ENCODE measurements at regions not wholly inside any gene's neighbourhood (a gene's known extent, or its start where the extent isn't known, plus 50 kb on each side); places are given as distances from the start of the nearest gene placed in this dataset.
A peak's percentile ranks its signal among the peaks of the same experiment; 100 is the strongest.

DNA sequence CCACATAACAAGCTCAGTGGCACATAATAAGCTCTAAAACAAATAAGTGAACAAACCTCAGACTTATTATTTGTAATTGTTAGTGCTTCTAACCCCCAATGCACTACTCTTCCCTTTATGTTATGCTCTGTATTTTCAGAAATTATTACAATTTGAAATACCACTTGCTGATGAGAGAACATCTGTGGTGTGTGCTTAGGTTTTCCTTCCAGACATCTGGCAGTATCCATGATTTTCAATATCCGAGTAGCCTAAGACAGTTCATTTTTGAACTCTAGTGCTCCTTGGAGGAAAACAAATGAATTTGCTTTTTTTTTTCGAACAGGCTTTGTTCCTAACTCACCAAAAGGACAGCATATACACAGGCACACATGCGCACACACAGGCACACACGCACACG, 278.7 kb upstream of the CLNK start:
- Mint-ChIP-seq H3K36me3 (ENCODE audit: low read depth) (no peaks in the 10 kb centered on the region), H3K4me3 (no peak overlapping the region), H3K27me3 (ENCODE audit: low read depth) (peaks cover 4% of the 10 kb centered on the region), H3K4me1 (peaks cover 19% of the 10 kb centered on the region), H3K27ac (no peak overlapping the region), H3K9me3 (no peaks in the 10 kb centered on the region)
- TF ChIP-seq, protein P1, sequence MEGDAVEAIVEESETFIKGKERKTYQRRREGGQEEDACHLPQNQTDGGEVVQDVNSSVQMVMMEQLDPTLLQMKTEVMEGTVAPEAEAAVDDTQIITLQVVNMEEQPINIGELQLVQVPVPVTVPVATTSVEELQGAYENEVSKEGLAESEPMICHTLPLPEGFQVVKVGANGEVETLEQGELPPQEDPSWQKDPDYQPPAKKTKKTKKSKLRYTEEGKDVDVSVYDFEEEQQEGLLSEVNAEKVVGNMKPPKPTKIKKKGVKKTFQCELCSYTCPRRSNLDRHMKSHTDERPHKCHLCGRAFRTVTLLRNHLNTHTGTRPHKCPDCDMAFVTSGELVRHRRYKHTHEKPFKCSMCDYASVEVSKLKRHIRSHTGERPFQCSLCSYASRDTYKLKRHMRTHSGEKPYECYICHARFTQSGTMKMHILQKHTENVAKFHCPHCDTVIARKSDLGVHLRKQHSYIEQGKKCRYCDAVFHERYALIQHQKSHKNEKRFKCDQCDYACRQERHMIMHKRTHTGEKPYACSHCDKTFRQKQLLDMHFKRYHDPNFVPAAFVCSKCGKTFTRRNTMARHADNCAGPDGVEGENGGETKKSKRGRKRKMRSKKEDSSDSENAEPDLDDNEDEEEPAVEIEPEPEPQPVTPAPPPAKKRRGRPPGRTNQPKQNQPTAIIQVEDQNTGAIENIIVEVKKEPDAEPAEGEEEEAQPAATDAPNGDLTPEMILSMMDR (IDR thresholded peaks at IDR 0.05; ENCODE audit: unreplicated experiment in 3 of 3) = no peak

- no peaks in the 10 kb centered on the region for H3K36me3 Mint-ChIP-seq (ENCODE audit: low read depth)
- TF ChIP-seq, protein P1 (IDR thresholded peaks at IDR 0.05; ENCODE audit: unreplicated experiment in 3 of 3) = no peak
- no peak overlapping the region for H3K27ac Mint-ChIP-seq
- H3K9me3 Mint-ChIP-seq = no peaks in the 10 kb centered on the region
- H3K4me3 Mint-ChIP-seq = no peak overlapping the region
- peaks cover 4% of the 10 kb centered on the region for H3K27me3 Mint-ChIP-seq (ENCODE audit: low read depth)
- peaks cover 20% of the 10 kb centered on the region for H3K4me1 Mint-ChIP-seq
Measured at GRCh38 chr4:10962246-10962645, 277.7 kb upstream of the CLNK start.

GRCh38 chr4:10960389-10960788, 275.8 kb upstream of the CLNK start:
- Mint-ChIP-seq H3K27me3 (ENCODE audit: low read depth) (peaks cover 4% of the 10 kb centered on the region), H3K36me3 (ENCODE audit: low read depth) (no peaks in the 10 kb centered on the region), H3K27ac (no peak overlapping the region), H3K9me3 (no peaks in the 10 kb centered on the region), H3K4me1 (peaks cover 20% of the 10 kb centered on the region), H3K4me3 (no peak overlapping the region)
- TF ChIP-seq, protein P1 (IDR thresholded peaks at IDR 0.05; ENCODE audit: unreplicated experiment in 3 of 3) = no peak

DNA sequence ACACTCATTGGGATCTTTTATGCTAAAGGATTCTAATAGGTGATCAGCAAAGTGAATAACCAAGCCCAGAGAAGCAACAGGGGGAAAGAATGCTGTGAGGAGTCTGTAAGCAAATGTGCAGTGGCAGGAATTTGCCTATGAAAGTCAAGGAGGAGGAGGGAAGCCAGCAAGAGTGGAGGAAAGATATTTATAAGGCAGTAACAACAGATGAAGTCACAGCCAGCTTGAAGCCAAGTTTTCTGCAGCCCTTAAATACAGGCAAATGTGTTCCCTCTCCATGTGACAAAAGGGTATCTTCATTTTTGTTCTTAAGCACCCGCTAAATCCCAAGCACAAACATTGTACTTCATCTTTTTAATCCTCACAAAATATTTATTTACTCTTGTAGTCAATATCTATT, 275.0 kb upstream of the CLNK start:
- H3K27ac Mint-ChIP-seq = no peak overlapping the region
- no peaks in the 10 kb centered on the region for H3K36me3 Mint-ChIP-seq (ENCODE audit: low read depth)
- H3K9me3 Mint-ChIP-seq = no peaks in the 10 kb centered on the region
- H3K4me3 Mint-ChIP-seq = no peak overlapping the region
- TF ChIP-seq, protein P1 (IDR thresholded peaks at IDR 0.05; ENCODE audit: unreplicated experiment in 3 of 3) = no peak
- H3K27me3 Mint-ChIP-seq (ENCODE audit: low read depth) = peaks cover 4% of the 10 kb centered on the region
- H3K4me1 Mint-ChIP-seq = peaks cover 16% of the 10 kb centered on the region

DNA sequence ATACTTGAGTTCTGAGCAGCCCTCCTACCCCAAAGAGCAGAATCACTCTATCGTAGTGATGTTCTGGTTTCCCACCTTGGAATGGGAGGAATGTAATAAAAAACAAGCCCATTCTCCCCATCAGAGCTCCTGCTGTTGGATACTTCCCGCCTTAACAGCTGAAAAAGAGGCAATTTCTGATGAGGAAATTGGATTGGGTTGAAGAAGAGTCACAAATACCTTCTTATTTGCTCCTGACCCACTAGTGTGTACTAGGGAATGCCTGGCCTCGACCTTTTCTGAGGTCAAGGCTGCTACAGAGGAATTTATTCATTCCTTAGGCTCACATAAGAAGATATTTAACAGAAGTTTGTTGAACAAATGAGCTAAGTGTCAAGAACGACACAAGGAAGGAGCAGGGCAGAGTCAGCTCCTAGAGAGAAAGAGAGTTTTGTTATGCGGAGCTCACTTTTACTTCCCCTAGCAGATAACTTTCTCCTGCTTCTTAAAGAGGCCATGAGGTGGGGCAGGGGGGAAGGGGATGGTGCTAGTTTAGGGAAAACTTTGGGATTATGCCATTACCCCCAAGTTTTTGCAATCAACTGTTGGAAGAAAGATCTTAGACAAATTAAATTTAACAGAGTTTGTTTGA, 273.8 kb upstream of the CLNK start:
- H3K4me3 Mint-ChIP-seq = no peak overlapping the region
- H3K27me3 Mint-ChIP-seq (ENCODE audit: low read depth) = peaks cover 4% of the 10 kb centered on the region

DNA sequence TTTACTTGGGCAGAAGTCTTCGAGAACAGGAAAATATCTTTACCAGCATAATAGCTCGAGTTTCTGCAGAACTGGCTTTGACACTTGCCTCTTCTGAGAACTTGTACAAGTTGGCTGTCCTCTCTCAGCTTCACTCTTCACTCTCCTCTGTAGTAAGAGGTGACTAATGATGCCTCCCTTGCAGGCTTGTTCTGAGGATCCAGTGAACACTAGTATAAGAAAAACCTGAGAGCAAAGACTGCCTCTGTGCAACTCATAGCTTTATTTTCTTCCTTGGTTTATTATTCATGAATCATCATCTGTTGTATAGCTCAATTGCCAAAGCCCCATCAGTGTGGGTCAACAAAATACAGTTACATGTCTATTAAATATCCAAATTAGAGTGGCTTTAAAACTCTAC, 266.7 kb upstream of the CLNK start:
- no peaks in the 10 kb centered on the region for H3K4me1 Mint-ChIP-seq
- peaks cover 7% of the 10 kb centered on the region for H3K9me3 Mint-ChIP-seq
- TF ChIP-seq, protein P1 (IDR thresholded peaks at IDR 0.05; ENCODE audit: unreplicated experiment in 3 of 3) = no peak
- H3K36me3 Mint-ChIP-seq (ENCODE audit: low read depth) = no peaks in the 10 kb centered on the region
- no peak overlapping the region for H3K27ac Mint-ChIP-seq
- no peak overlapping the region for H3K4me3 Mint-ChIP-seq
- H3K27me3 Mint-ChIP-seq (ENCODE audit: low read depth) = no peaks in the 10 kb centered on the region

More for the DNA sequence above, 273.8 kb upstream of the CLNK start:
- H3K27ac Mint-ChIP-seq = peak overlapping the region in 1 of 3 experiments; percentile 18
- no peaks in the 10 kb centered on the region for H3K36me3 Mint-ChIP-seq (ENCODE audit: low read depth)
- peaks cover 15% of the 10 kb centered on the region for H3K4me1 Mint-ChIP-seq
- TF ChIP-seq, protein P1 (IDR thresholded peaks at IDR 0.05; ENCODE audit: unreplicated experiment in 3 of 3) = no peak
- H3K9me3 Mint-ChIP-seq = no peaks in the 10 kb centered on the region
